PC-3 (cell line): ENCODE measurements at regions not wholly inside any gene's neighbourhood (a gene's known extent, or its start where the extent isn't known, plus 50 kb on each side); places are given as distances from the start of the nearest gene placed in this dataset.
A peak's percentile ranks its signal among the peaks of the same experiment; 100 is the strongest.

Source experiments
- ATAC-seq: fragments of 200-7000 bp; cut with Tn5 transposase; 2 replicates; pipeline ENCODE4 v1.9.1; 2020; ENCODE audit warnings: mild to moderate bottlenecking, moderate library complexity
- BruUV-seq: library from RNA; stranded (reverse); fragments of 400-500 nt; replicated peaks from 2 replicates; lab custom pipeline; 2021; lab: Mats Ljungman, UMichigan
- CTCF ChIA-PET: fragments of 300-600 bp; sonication (Branson Sonifier 250); formaldehyde crosslinking; loops from one replicate; lab custom pipeline; 2022; ENCODE audit warnings: antibody characterized with exemption; lab: Charles Lee
- POLR2A ChIA-PET: fragments of 300-600 bp; sonication (Branson Sonifier 250); formaldehyde crosslinking; loops from one replicate; lab custom pipeline; 2022; ENCODE audit warnings: antibody characterized with exemption; ENCODE audit not compliant: unreplicated experiment; lab: Charles Lee
- DNase-seq: peaks from one replicate; pipeline ENCODE4 v3.0.0-alpha.2; 2015
- H2AFZ ChIP-seq: fragments of 300-600 bp; sonication (generic); 2 replicates; pipeline ENCODE4 v1.6.0; 2016; ENCODE audit warnings: antibody characterized with exemption, low read length
- H3F3A ChIP-seq: fragments of 300-600 bp; sonication (generic); one replicate; pipeline ENCODE4 v1.6.0; 2017; ENCODE audit warnings: antibody characterized with exemption, low read length, control low read depth, mild to moderate bottlenecking; ENCODE audit not compliant: unreplicated experiment
- H3K27ac ChIP-seq: fragments of 300-600 bp; sonication (generic); 2 replicates; pipeline ENCODE4 v1.5.1; 2016; ENCODE audit warnings: mild to moderate bottlenecking, low read length
- H3K27me3 ChIP-seq: fragments of 300-600 bp; sonication (generic); 2 replicates; pipeline ENCODE4 v1.6.1; 2016; ENCODE audit warnings: low read length, mixed read lengths
- H3K36me3 ChIP-seq: fragments of 300-600 bp; sonication (generic); 2 replicates; pipeline ENCODE4 v1.6.1; 2016; ENCODE audit warnings: low read depth, mixed run types, low read length, mixed read lengths
- H3K4me1 ChIP-seq: fragments of 300-600 bp; sonication (generic); 2 replicates; pipeline ENCODE4 v1.5.1; 2016; ENCODE audit warnings: low read length; ENCODE audit not compliant: insufficient read depth
- H3K4me2 ChIP-seq: fragments of 300-600 bp; sonication (generic); 2 replicates; pipeline ENCODE4 v1.6.0; 2016; ENCODE audit warnings: low read length
- H3K4me3 ChIP-seq: fragments of 300-600 bp; sonication (generic); 2 replicates; pipeline ENCODE4 v1.5.1; 2016; ENCODE audit warnings: mild to moderate bottlenecking, low read length, mixed read lengths
- H3K79me2 ChIP-seq: fragments of 300-600 bp; sonication (generic); 2 replicates; pipeline ENCODE4 v1.6.1; 2017; ENCODE audit warnings: low read length, mixed read lengths
- H3K9ac ChIP-seq: fragments of 300-600 bp; sonication (generic); 2 replicates; pipeline ENCODE4 v1.6.0; 2016; ENCODE audit warnings: mild to moderate bottlenecking, low read length
- H3K9me2 ChIP-seq: fragments of 300-600 bp; sonication (generic); replicated peaks from 2 replicates; pipeline ENCODE4 v1.6.1; 2016; ENCODE audit warnings: mixed run types, low read length, mixed read lengths
- H3K9me3 ChIP-seq: fragments of 300-600 bp; sonication (generic); 2 replicates; pipeline ENCODE4 v1.6.1; 2016; ENCODE audit warnings: low read length, mixed read lengths
- H4K20me1 ChIP-seq: fragments of 300-600 bp; sonication (generic); 2 replicates; pipeline ENCODE4 v1.6.1; 2016; ENCODE audit warnings: low read length, mixed read lengths
- CTCF ChIP-seq: fragments of 300-600 bp; sonication (generic); conservative IDR thresholded peaks from 2 replicates; pipeline ENCODE4 v1.5.1; 2017; ENCODE audit warnings: antibody characterized with exemption, low read depth, mild to moderate bottlenecking, low read length
- EZH2 ChIP-seq: fragments of 300-600 bp; sonication (generic); IDR thresholded peaks from one replicate; pipeline ENCODE4 v1.6.1; 2017; ENCODE audit warnings: antibody characterized with exemption, mild to moderate bottlenecking, low read length; ENCODE audit not compliant: unreplicated experiment
- EZH2phosphoT487 ChIP-seq: fragments of 300-600 bp; sonication (generic); IDR thresholded peaks from 2 replicates; pipeline ENCODE4 v1.6.1; 2018; ENCODE audit warnings: mild to moderate bottlenecking, antibody characterized with exemption, low read length, borderline replicate concordance
- intact Hi-C: fragments of 100-400 bp; cut with micrococcal nuclease; formaldehyde crosslinking; loops from 2 replicates; pipeline ENCODE4 v1.9.0; 2023

GRCh38 chr4:129218897-129219296, 122.9 kb downstream of the C4orf33 start:
- no peak for TF ChIP-seq EZH2
- TF ChIP-seq EZH2phosphoT487, result no peak
- TF ChIP-seq CTCF, result no peak
- intact Hi-C loops, result loop anchor here (1.0 to 5.0 kb wide), 5 partner anchors 108 to 422 kb away; no protein-coding TSS in a partner anchor
- BruUV-seq, result no TSS peak
- Histone ChIP-seq H3K9ac (no peak overlapping the region), H3K4me3 (no peak overlapping the region), H3F3A (no peaks in the 10 kb centered on the region), H3K36me3 (no peaks in the 10 kb centered on the region), H2AFZ (no peak overlapping the region), H3K4me2 (peak overlapping the region; percentile 57), H3K4me1 (peaks cover 7% of the 10 kb centered on the region; the same call in 1 of the 2 replicates), H3K27me3 (no peaks in the 10 kb centered on the region), H4K20me1 (no peaks in the 10 kb centered on the region), H3K9me3 (no peaks in the 10 kb centered on the region), H3K79me2 (no peaks in the 10 kb centered on the region), H3K9me2 (no peaks in the 10 kb centered on the region), H3K27ac (no peak overlapping the region)
- ATAC-seq (peak; percentile 67), DNase-seq (peak; percentile 42)
- POLR2A ChIA-PET, result no interaction called here
- CTCF ChIA-PET, result no interaction called here

- Histone ChIP-seq H3K4me2 (no peak overlapping the region), H3K79me2 (no peaks in the 10 kb centered on the region), H3K9me2 (no peaks in the 10 kb centered on the region), H3K4me3 (no peak overlapping the region), H3K9ac (no peak overlapping the region), H3K4me1 (peaks cover 7% of the 10 kb centered on the region; the same call in 1 of the 2 replicates), H3K27me3 (no peaks in the 10 kb centered on the region), H4K20me1 (no peaks in the 10 kb centered on the region), H3K36me3 (no peaks in the 10 kb centered on the region), H3K9me3 (no peaks in the 10 kb centered on the region), H3F3A (no peaks in the 10 kb centered on the region), H2AFZ (no peak overlapping the region), H3K27ac (no peak overlapping the region)
- TF ChIP-seq EZH2phosphoT487, result no peak
- TF ChIP-seq CTCF, result no peak
- no peak for TF ChIP-seq EZH2
- no peak for ATAC-seq
- no TSS peak for BruUV-seq
- intact Hi-C loops, result no loop called here
- no peak for DNase-seq
- ChIA-PET CTCF (no interaction called here), POLR2A (no interaction called here)
These were observed 124.3 kb downstream of the C4orf33 start for GRCh38 chr4:129220254-129220653.

- no peaks in the 10 kb centered on the region for H3F3A ChIP-seq
These were observed 128.0 kb downstream of the C4orf33 start for GRCh38 chr4:129223945-129224344.

More at GRCh38 chr4:129223945-129224344, 128.0 kb downstream of the C4orf33 start:
- CTCF ChIA-PET, result no interaction called here
- intact Hi-C loops, result no loop called here
- no peaks in the 10 kb centered on the region for H3K27me3 ChIP-seq
- no peaks in the 10 kb centered on the region for H3K36me3 ChIP-seq
- H3K4me3 ChIP-seq, result no peak overlapping the region
- DNase-seq, result no peak
- POLR2A ChIA-PET, result interaction anchor here (0.6 kb wide), 1 partner anchor 53 kb away, joined by 3 read pairs; no protein-coding TSS in a partner anchor
- no peak overlapping the region for H3K4me2 ChIP-seq
- no peaks in the 10 kb centered on the region for H3K79me2 ChIP-seq
- no peaks in the 10 kb centered on the region for H3K9me3 ChIP-seq
- no peak overlapping the region for H3K27ac ChIP-seq
- H2AFZ ChIP-seq, result no peak overlapping the region
- ATAC-seq, result no peak
- H4K20me1 ChIP-seq, result no peaks in the 10 kb centered on the region
- TF ChIP-seq EZH2phosphoT487 (no peak), EZH2 (no peak), CTCF (no peak)
- no peak overlapping the region for H3K9ac ChIP-seq
- H3K4me1 ChIP-seq, result peaks cover 4% of the 10 kb centered on the region; the same call in 1 of the 2 replicates
- no TSS peak for BruUV-seq
- no peaks in the 10 kb centered on the region for H3K9me2 ChIP-seq
